NCI-H2029 (cell line): ENCODE measurements at regions not wholly inside any gene's neighbourhood (a gene's known extent, or its start where the extent isn't known, plus 50 kb on each side); places are given as distances from the start of the nearest gene placed in this dataset.

Source experiments
- DNase-seq: peaks from one replicate; lab custom pipeline; 2025; lab: John Stamatoyannopoulos, UW

GRCh38 chr17:65405563-65405962 lies 155.9 kb downstream of the AXIN2 start:
- no peak for DNase-seq

- no peak for DNase-seq
Observed at GRCh38 chr17:65404761-65405160, 156.7 kb downstream of the AXIN2 start.

- no peak for DNase-seq
Observed at GRCh38 chr17:65403626-65404025, 157.8 kb downstream of the AXIN2 start.

- no peak for DNase-seq
Observed at GRCh38 chr17:65402513-65403496, 158.6 kb downstream of the AXIN2 start.

GRCh38 chr17:65401561-65401960 lies 159.9 kb downstream of the AXIN2 start:
- DNase-seq = no peak

- DNase-seq = no peak
Observed at GRCh38 chr17:65400701-65401100, 160.7 kb downstream of the AXIN2 start.

GRCh38 chr17:65398040-65398787 lies 163.2 kb downstream of the AXIN2 start:
- DNase-seq = no peak

GRCh38 chr17:65395924-65396323 lies 165.5 kb downstream of the AXIN2 start:
- DNase-seq = no peak

- no peak for DNase-seq
Observed at GRCh38 chr17:65394811-65395472, 166.5 kb downstream of the AXIN2 start.

- DNase-seq = no peak
Observed at GRCh38 chr17:65393514-65393913, 167.9 kb downstream of the AXIN2 start.

GRCh38 chr17:65389949-65390348 lies 171.5 kb downstream of the AXIN2 start:
- DNase-seq = no peak

GRCh38 chr17:65389426-65389825 lies 172.0 kb downstream of the AXIN2 start:
- no peak for DNase-seq

- DNase-seq = no peak
Observed at GRCh38 chr17:65388911-65389310, 172.5 kb downstream of the AXIN2 start.

GRCh38 chr17:65387322-65387721 lies 174.1 kb downstream of the AXIN2 start:
- DNase-seq = no peak

GRCh38 chr17:65385726-65386125 lies 175.7 kb downstream of the AXIN2 start:
- no peak for DNase-seq

GRCh38 chr17:65385071-65385470 lies 176.4 kb downstream of the AXIN2 start:
- DNase-seq = no peak

- DNase-seq = no peak
Observed at GRCh38 chr17:65381152-65381551, 180.3 kb downstream of the AXIN2 start.

GRCh38 chr17:65374966-65375365 lies 186.5 kb downstream of the AXIN2 start:
- no peak for DNase-seq

GRCh38 chr17:65371702-65372101 lies 189.7 kb downstream of the AXIN2 start:
- peak; percentile 71 for DNase-seq

GRCh38 chr17:65370669-65371131 lies 190.7 kb downstream of the AXIN2 start:
- DNase-seq = no peak

GRCh38 chr17:65368341-65368740 lies 193.1 kb downstream of the AXIN2 start:
- no peak for DNase-seq

- no peak for DNase-seq
Observed at GRCh38 chr17:65366102-65366844, 195.2 kb downstream of the AXIN2 start.
